Islet of Langerhans (tissue), 1 donor: ENCODE measurements at regions not wholly inside any gene's neighbourhood (a gene's known extent, or its start where the extent isn't known, plus 50 kb on each side); places are given as distances from the start of the nearest gene placed in this dataset.

Experiments used
- FAIRE-seq: peaks from one replicate; lab custom pipeline; 2011; peaks lifted over from hg19 to GRCh38; lab: Jason Lieb, UNC

GRCh38 chr7:46669028-46669427 lies 748.0 kb upstream of the IGFBP3 start:
- FAIRE-seq: no peak

- FAIRE-seq: no peak
These were observed 743.4 kb upstream of the IGFBP3 start for GRCh38 chr7:46664453-46664852.

DNA sequence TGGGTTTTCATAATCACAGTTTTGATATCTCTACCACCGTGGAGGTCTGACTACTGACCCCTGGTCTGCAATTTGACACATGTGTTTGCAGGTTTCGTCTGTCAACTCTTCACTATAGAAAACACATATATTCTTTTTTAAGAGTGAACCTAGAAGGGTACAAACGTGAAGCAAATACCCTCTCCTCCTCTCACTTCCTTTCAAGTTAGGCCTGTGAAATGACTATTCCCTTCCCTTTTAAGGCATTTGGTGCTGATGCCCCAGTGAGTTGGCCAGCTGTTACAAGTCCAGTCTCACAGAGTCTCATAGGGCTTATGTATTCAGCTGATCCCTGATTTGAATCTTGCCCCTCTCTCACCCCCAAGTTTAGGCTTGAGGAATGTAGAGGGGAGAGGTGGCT lies 742.0 kb upstream of the IGFBP3 start:
- FAIRE-seq: no peak

DNA sequence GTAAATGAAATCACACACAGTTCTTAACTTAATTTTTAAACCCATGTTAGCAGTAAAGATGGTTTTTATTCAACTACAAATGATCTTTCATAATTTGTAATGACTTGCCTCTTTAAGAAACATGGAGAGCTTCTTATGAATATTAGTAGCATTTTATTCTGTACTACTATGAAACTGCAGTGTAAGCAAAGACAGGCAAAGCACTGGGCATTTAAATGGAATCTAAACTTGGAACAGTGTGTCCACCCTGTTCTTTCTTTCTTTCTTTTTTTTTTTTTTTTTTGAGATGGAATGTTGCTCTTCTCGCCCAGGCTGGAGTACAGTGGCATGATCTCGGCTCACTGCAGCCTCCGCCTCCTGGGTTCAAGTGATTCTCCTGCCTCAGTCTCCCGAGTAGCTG lies 740.4 kb upstream of the IGFBP3 start:
- no peak for FAIRE-seq

- no peak for FAIRE-seq
These were observed 739.4 kb upstream of the IGFBP3 start for GRCh38 chr7:46660402-46660980.

- FAIRE-seq: no peak
These were observed 737.2 kb upstream of the IGFBP3 start for GRCh38 chr7:46658281-46658680.

DNA sequence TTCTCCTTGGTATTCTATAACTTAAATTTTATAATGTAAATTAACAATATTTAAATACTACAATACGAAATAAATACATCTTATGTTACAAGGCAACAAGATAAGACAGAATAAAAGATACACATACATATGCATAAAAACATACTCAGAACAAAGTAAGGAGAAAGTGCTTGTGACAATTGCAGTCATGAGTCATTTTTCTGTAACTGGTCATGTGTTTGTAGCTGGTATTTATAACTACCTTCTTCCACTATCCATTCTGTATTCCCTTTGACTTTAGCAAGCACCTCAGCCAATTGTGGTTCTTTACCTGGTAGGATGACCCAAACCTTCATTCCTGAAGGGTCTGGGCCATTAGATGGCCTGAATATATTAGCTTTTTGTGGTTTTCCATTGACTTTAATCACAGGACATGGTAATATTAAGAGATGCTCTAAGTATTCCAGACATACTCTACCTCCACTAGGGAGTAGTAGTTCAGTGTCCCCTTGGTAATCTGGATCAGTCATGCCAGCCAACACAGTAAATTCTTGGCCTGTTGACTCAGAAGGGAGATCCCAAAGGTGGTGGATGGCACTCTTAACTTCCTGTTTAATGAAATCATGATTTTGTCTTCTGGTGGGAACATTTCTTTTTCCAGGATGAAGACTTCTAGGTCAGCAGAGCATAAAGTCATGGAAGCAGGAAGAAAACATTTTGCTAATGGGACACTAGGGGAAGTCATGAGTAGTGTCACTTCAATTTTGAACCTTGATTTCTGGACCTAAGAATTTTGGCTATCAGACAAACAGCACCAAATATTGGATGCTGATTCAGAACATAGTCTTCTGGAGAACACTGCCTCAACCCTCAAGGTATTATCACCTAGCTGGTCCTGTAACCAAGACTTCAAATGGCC lies 733.7 kb upstream of the IGFBP3 start:
- FAIRE-seq: peak; percentile 65

DNA sequence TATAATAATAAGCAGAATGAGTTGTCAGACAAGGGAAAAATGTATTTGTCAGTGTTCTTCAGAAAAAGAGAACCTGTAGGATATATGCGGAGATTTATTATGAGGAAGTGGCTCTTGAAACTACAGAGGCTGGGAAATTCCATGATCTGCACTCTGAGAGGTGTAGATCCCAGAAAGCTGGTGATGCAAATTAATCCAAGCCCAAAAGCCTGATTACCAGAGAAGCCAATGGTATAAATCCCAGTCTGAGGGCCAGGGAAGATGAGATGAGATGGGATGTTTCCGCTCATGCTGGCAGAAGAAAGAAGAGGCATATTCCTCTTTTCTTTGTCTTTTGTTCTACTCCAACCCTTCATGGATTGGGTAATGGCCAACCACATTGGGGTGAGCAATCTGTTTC lies 732.8 kb upstream of the IGFBP3 start:
- no peak for FAIRE-seq

- FAIRE-seq: no peak
These were observed 731.2 kb upstream of the IGFBP3 start for GRCh38 chr7:46652317-46652716.

DNA sequence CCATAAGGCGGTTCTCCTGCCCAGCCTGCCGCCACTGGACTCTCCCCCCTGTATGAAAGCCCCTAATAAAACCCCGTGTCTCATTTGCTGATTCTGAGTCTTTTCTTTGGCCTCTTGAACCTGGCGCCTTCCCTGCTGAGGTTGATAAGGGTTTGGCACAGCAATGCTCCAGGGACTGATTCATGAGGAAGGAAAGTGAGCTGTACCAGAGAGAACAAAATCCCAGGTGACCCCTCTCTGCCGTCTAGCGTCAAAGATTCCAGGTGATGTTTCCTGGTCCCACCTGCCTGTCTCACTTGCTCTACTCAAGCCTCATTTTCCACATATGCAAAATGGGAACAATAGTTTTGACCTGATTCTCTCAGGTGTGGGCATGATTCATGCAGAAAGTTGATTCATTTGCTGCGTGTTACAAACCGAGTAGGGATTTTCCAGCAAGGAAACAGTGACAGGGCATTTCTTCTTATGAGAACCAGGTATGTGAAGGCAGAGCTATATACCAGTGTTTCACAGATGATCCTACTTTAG lies 730.6 kb upstream of the IGFBP3 start:
- FAIRE-seq: no peak

- no peak for FAIRE-seq
These were observed 730.0 kb upstream of the IGFBP3 start for GRCh38 chr7:46651070-46651469.

GRCh38 chr7:46649876-46650275 lies 728.8 kb upstream of the IGFBP3 start:
- no peak for FAIRE-seq

GRCh38 chr7:46637793-46638735 lies 717.0 kb upstream of the IGFBP3 start:
- no peak for FAIRE-seq

DNA sequence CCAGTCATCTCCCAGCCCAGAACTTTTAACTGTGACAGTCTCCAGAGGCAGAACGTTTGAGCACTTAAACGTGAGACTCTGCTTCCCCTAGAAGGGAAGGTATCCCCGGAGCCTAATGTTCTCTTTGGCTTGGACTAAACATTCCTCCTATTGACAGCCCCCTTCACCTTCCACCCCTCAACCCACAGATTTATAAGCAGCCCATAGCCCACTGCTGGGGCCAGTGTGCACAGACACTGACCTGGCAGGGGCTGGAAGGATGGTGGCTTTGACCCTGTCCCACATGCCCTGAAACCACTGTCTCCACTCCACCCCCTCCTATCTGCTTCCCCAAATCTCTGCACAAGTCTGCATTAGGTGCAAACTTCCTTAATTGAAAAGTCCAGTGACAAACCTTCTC lies 715.0 kb upstream of the IGFBP3 start:
- FAIRE-seq: no peak

GRCh38 chr7:46633630-46634240 lies 712.7 kb upstream of the IGFBP3 start:
- FAIRE-seq: no peak

DNA sequence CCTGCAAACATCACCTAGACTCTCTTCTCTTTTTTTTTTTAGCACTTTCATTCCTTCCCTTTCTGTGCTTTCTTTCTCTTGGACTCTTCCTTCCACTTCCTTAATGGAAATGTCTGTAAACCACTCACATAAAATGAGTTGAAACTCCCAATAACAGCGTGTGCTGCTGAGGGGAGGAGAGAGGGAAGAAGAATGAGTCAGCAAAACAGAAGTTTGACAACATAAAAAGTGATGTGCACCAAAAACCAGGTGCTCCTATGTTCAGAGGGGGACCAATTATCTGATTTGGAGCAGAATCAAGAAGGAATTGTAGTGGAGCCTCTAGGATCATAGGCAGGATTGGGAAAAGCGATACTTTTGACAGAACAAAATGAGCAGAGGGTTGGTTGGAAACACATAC lies 712.1 kb upstream of the IGFBP3 start:
- no peak for FAIRE-seq

GRCh38 chr7:46630031-46630430 lies 709.0 kb upstream of the IGFBP3 start:
- no peak for FAIRE-seq

DNA sequence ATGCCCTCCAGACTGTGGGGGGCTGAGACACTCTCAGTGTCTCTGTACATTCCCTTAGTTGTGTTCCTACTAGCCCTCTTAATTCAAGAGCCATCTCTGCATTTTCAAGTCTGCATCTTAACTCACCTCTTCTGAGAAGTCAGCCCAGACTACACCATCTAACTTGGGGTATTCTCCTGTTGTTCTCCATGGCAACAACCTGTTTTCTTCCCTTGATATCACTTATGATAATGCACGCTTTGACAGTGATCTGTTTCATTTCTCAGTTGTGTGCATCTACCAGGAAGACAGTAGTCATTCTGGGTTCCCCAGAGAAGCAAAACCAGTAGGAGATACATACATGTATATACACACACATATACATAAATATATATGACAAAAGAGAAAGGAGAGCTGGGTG lies 707.3 kb upstream of the IGFBP3 start:
- no peak for FAIRE-seq

DNA sequence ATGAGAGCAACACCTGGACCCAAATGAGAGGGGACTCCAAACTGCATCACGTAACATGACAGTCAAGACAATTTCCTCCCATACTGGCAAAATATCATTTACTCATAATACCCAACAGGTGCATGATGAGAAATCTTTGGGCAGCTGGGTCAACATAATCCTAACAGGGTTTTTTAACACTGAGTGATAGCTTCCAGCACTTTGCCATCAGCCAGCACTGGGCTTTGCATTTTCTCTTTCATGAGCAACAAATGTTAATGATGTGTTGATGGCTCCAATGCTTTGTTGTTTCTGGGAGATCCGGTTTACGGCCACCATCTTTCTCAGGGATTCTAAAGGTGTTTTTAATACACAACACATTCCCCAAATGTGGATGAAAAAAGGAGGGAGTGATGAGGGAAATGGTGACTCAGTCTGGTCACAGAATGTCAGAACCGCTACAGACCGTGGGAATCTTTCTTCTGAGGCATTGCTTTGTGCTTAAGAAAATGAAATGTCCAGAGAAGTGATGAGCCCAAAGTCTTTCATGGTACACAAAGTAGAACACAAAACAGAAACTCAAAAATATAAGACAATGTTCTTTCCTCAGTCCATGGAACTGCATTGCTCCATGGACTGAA lies 705.7 kb upstream of the IGFBP3 start:
- no peak for FAIRE-seq

DNA sequence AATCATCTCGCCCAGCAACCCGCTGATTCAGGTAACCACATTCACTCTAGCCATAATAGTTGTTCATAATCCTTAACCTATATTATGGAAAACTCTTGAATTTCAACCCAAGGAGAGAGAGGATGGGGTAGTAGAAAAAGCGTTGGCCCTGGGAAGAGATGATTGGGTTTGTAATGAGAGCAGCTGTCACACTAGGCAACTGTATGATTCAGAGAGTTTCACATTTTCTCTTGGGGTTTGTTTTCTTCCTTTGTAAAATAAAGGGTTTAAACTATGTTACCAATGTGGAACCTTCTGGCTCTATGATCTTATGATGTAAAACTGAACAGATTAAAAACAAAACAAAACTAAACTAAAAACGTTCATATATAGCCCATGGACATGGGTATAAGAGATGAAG lies 705.2 kb upstream of the IGFBP3 start:
- no peak for FAIRE-seq

DNA sequence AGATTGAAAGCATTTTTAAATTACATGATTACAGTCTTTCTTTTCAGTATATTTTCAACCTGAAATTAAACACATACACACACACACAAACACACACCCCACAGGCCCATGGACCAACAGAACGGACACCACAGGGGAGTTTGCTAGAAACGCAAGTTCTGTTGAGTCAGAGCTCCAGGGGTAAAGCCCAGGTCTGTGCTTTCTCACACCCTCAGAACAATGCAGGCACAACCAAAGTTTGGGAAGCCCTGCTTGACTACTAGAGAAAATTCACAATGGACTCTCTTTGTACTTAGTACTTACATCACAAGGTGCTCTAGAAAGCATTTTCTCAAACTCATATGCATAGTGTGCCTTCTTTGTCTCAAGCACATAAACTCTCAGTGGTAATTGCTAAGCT lies 704.0 kb upstream of the IGFBP3 start:
- FAIRE-seq: no peak

GRCh38 chr7:46622251-46622650 lies 701.2 kb upstream of the IGFBP3 start:
- no peak for FAIRE-seq
